ENCODE measurements at regions not wholly inside any gene's neighbourhood (a gene's known extent, or its start where the extent isn't known, plus 50 kb on each side); places are given as distances from the start of the nearest gene placed in this dataset.

DNA sequence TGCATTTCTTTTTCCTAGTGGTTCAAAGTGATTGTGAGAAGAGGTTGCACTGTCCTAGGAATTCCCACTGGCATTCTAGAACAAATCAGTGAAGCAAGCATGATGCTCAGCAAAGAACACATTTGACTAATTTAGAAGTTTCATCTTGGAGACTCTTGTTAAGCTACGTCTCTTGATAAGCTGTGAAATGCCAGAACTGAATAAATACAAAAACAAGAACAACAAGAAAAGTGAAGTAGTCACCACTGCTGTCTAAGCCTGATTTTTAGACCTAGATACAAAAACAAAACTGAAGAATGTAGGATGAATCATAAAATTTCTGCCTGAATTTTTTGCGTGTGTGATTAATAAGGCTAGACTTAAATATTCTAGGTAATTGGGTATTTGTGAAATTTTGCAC, 1162.4 kb downstream of the TUSC7 start:
- TF ChIP-seq, protein P1, sequence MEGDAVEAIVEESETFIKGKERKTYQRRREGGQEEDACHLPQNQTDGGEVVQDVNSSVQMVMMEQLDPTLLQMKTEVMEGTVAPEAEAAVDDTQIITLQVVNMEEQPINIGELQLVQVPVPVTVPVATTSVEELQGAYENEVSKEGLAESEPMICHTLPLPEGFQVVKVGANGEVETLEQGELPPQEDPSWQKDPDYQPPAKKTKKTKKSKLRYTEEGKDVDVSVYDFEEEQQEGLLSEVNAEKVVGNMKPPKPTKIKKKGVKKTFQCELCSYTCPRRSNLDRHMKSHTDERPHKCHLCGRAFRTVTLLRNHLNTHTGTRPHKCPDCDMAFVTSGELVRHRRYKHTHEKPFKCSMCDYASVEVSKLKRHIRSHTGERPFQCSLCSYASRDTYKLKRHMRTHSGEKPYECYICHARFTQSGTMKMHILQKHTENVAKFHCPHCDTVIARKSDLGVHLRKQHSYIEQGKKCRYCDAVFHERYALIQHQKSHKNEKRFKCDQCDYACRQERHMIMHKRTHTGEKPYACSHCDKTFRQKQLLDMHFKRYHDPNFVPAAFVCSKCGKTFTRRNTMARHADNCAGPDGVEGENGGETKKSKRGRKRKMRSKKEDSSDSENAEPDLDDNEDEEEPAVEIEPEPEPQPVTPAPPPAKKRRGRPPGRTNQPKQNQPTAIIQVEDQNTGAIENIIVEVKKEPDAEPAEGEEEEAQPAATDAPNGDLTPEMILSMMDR (conservative IDR thresholded peaks at IDR 0.05; ENCODE audit: low read depth in 2 of 2) = no peak
- TF ChIP-seq EZH2 (IDR thresholded peaks at IDR 0.05; ENCODE audit: low read depth, unreplicated experiment) (no peak), POLR2AphosphoS5 (IDR thresholded peaks at IDR 0.05; ENCODE audit: low read depth) (no peak), NANOG (IDR thresholded peaks at IDR 0.05; ENCODE audit: borderline replicate concordance) (no peak), EZH2phosphoT487 (IDR thresholded peaks at IDR 0.05; ENCODE audit: unreplicated experiment) (no peak)
- TF ChIP-seq, protein P2, sequence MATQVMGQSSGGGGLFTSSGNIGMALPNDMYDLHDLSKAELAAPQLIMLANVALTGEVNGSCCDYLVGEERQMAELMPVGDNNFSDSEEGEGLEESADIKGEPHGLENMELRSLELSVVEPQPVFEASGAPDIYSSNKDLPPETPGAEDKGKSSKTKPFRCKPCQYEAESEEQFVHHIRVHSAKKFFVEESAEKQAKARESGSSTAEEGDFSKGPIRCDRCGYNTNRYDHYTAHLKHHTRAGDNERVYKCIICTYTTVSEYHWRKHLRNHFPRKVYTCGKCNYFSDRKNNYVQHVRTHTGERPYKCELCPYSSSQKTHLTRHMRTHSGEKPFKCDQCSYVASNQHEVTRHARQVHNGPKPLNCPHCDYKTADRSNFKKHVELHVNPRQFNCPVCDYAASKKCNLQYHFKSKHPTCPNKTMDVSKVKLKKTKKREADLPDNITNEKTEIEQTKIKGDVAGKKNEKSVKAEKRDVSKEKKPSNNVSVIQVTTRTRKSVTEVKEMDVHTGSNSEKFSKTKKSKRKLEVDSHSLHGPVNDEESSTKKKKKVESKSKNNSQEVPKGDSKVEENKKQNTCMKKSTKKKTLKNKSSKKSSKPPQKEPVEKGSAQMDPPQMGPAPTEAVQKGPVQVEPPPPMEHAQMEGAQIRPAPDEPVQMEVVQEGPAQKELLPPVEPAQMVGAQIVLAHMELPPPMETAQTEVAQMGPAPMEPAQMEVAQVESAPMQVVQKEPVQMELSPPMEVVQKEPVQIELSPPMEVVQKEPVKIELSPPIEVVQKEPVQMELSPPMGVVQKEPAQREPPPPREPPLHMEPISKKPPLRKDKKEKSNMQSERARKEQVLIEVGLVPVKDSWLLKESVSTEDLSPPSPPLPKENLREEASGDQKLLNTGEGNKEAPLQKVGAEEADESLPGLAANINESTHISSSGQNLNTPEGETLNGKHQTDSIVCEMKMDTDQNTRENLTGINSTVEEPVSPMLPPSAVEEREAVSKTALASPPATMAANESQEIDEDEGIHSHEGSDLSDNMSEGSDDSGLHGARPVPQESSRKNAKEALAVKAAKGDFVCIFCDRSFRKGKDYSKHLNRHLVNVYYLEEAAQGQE (IDR thresholded peaks at IDR 0.05; ENCODE audit: unreplicated experiment) = no peak
- TF ChIP-seq, protein P3, sequence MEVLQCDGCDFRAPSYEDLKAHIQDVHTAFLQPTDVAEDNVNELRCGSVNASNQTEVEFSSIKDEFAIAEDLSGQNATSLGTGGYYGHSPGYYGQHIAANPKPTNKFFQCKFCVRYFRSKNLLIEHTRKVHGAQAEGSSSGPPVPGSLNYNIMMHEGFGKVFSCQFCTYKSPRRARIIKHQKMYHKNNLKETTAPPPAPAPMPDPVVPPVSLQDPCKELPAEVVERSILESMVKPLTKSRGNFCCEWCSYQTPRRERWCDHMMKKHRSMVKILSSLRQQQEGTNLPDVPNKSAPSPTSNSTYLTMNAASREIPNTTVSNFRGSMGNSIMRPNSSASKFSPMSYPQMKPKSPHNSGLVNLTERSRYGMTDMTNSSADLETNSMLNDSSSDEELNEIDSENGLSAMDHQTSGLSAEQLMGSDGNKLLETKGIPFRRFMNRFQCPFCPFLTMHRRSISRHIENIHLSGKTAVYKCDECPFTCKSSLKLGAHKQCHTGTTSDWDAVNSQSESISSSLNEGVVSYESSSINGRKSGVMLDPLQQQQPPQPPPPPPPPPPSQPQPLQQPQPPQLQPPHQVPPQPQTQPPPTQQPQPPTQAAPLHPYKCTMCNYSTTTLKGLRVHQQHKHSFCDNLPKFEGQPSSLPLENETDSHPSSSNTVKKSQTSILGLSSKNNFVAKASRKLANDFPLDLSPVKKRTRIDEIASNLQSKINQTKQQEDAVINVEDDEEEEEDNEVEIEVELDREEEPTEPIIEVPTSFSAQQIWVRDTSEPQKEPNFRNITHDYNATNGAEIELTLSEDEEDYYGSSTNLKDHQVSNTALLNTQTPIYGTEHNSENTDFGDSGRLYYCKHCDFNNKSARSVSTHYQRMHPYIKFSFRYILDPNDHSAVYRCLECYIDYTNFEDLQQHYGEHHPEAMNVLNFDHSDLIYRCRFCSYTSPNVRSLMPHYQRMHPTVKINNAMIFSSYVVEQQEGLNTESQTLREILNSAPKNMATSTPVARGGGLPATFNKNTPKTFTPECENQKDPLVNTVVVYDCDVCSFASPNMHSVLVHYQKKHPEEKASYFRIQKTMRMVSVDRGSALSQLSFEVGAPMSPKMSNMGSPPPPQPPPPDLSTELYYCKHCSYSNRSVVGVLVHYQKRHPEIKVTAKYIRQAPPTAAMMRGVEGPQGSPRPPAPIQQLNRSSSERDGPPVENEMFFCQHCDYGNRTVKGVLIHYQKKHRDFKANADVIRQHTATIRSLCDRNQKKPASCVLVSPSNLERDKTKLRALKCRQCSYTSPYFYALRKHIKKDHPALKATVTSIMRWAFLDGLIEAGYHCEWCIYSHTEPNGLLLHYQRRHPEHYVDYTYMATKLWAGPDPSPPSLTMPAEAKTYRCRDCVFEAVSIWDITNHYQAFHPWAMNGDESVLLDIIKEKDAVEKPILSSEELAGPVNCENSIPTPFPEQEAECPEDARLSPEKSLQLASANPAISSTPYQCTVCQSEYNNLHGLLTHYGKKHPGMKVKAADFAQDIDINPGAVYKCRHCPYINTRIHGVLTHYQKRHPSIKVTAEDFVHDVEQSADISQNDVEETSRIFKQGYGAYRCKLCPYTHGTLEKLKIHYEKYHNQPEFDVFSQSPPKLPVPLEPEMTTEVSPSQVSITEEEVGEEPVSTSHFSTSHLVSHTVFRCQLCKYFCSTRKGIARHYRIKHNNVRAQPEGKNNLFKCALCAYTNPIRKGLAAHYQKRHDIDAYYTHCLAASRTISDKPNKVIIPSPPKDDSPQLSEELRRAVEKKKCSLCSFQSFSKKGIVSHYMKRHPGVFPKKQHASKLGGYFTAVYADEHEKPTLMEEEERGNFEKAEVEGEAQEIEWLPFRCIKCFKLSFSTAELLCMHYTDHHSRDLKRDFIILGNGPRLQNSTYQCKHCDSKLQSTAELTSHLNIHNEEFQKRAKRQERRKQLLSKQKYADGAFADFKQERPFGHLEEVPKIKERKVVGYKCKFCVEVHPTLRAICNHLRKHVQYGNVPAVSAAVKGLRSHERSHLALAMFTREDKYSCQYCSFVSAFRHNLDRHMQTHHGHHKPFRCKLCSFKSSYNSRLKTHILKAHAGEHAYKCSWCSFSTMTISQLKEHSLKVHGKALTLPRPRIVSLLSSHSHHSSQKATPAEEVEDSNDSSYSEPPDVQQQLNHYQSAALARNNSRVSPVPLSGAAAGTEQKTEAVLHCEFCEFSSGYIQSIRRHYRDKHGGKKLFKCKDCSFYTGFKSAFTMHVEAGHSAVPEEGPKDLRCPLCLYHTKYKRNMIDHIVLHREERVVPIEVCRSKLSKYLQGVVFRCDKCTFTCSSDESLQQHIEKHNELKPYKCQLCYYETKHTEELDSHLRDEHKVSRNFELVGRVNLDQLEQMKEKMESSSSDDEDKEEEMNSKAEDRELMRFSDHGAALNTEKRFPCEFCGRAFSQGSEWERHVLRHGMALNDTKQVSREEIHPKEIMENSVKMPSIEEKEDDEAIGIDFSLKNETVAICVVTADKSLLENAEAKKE (CRISPR knock-in tag; IDR thresholded peaks at IDR 0.05) = no peak

Measured in GM23338 (cell line).